WTC11 (cell line): ENCODE measurements at regions not wholly inside any gene's neighbourhood (a gene's known extent, or its start where the extent isn't known, plus 50 kb on each side); places are given as distances from the start of the nearest gene placed in this dataset.

Experiments used
- ATAC-seq: fragments of 200-7000 bp; cut with Tn5 transposase; 2 replicates; pipeline ENCODE4 v1.10.0; 2021; ENCODE audit warnings: mild to moderate bottlenecking, moderate library complexity
- CTCF ChIA-PET: fragments of 300-600 bp; sonication (Branson Sonifier 250); formaldehyde crosslinking; loops from one replicate; lab custom pipeline; 2021; ENCODE audit warnings: antibody characterized with exemption; lab: Charles Lee
- POLR2A ChIA-PET: fragments of 350-600 bp; sonication (Branson Sonifier 250); formaldehyde crosslinking; loops from one replicate; lab custom pipeline; 2021; ENCODE audit warnings: antibody characterized with exemption; lab: Charles Lee
- DNase-seq: peaks from one replicate; pipeline ENCODE4 v3.0.0; 2021; ENCODE audit warnings: low spot score
- H3K27ac Mint-ChIP-seq: 2 replicates; pipeline ENCODE4 v1.8.0; 2021; ENCODE audit warnings: mixed read lengths
- H3K27me3 Mint-ChIP-seq: 2 replicates; pipeline ENCODE4 v1.8.0; 2021; ENCODE audit warnings: low read depth, mild to moderate bottlenecking, moderate library complexity, mixed read lengths
- H3K36me3 Mint-ChIP-seq: 2 replicates; pipeline ENCODE4 v1.8.0; 2021; ENCODE audit warnings: mixed read lengths
- H3K4me1 Mint-ChIP-seq: 2 replicates; pipeline ENCODE4 v1.8.0; 2022; ENCODE audit warnings: mixed read lengths
- H3K4me3 Mint-ChIP-seq: 2 replicates; pipeline ENCODE4 v1.8.0; 2021; ENCODE audit warnings: mild to moderate bottlenecking, moderate library complexity, mixed read lengths
- H3K9me3 Mint-ChIP-seq: 2 replicates; pipeline ENCODE4 v1.8.0; 2021; ENCODE audit warnings: mixed read lengths
- AR ChIP-seq: fragments of 250-450 bp; sonication (Bioruptor Pico); IDR thresholded peaks from 2 replicates; pipeline ENCODE4 v1.9.0; 2021; ENCODE audit warnings: mild to moderate bottlenecking
- CREB1 ChIP-seq: sonication (generic); formaldehyde crosslinking; IDR thresholded peaks from 2 replicates; pipeline ENCODE4 v1.8.0; 2023; ENCODE audit warnings: mild to moderate bottlenecking, missing genetic modification reagents
- CTCF ChIP-seq: fragments of 200-600 bp; IDR thresholded peaks from 2 replicates; pipeline ENCODE4 v1.8.0; 2022; ENCODE audit warnings: antibody characterized with exemption
- E2F1 ChIP-seq: sonication (generic); formaldehyde crosslinking; IDR thresholded peaks from 2 replicates; pipeline ENCODE4 v1.8.0; 2022; ENCODE audit warnings: mild to moderate bottlenecking, missing genetic modification reagents
- E2F4 ChIP-seq: sonication (generic); formaldehyde crosslinking; IDR thresholded peaks from 2 replicates; pipeline ENCODE4 v1.8.1; 2022; ENCODE audit warnings: low read depth, mild to moderate bottlenecking, moderate library complexity, missing genetic modification reagents, borderline replicate concordance
- ESRRA ChIP-seq: sonication (generic); formaldehyde crosslinking; IDR thresholded peaks from 2 replicates; pipeline ENCODE4 v1.8.1; 2022; ENCODE audit warnings: mild to moderate bottlenecking, missing genetic modification reagents, borderline replicate concordance
- FOXJ3 ChIP-seq: sonication (generic); formaldehyde crosslinking; IDR thresholded peaks from 2 replicates; pipeline ENCODE4 v1.9.0; 2021; ENCODE audit warnings: missing genetic modification reagents, mild to moderate bottlenecking, borderline replicate concordance
- FOXK1 ChIP-seq: sonication (generic); formaldehyde crosslinking; IDR thresholded peaks from 2 replicates; pipeline ENCODE4 v1.8.0; 2022; ENCODE audit warnings: mild to moderate bottlenecking, moderate library complexity, missing genetic modification reagents
- FOXP1 ChIP-seq: sonication (generic); formaldehyde crosslinking; IDR thresholded peaks from 2 replicates; pipeline ENCODE4 v1.8.0; 2022; ENCODE audit warnings: missing genetic modification reagents, mild to moderate bottlenecking, moderate library complexity, borderline replicate concordance
- GRHL2 ChIP-seq: fragments of 250-450 bp; sonication (Bioruptor Pico); IDR thresholded peaks from 2 replicates; pipeline ENCODE4 v1.8.0; 2022; ENCODE audit warnings: mild to moderate bottlenecking, moderate library complexity; ENCODE audit not compliant: insufficient replicate concordance, severe bottlenecking
- HMGA2 ChIP-seq: fragments of 250-450 bp; sonication (Bioruptor Pico); IDR thresholded peaks from 2 replicates; pipeline ENCODE4 v1.4.0; 2021; ENCODE audit warnings: mild to moderate bottlenecking, moderate library complexity
- JUN ChIP-seq: sonication (generic); formaldehyde crosslinking; IDR thresholded peaks from 2 replicates; pipeline ENCODE4 v1.8.0; 2023; ENCODE audit warnings: mild to moderate bottlenecking, missing genetic modification reagents
- MAX ChIP-seq: sonication (generic); formaldehyde crosslinking; IDR thresholded peaks from 2 replicates; pipeline ENCODE4 v1.8.0; 2022; ENCODE audit warnings: mild to moderate bottlenecking, missing genetic modification reagents
- NFE2L1 ChIP-seq: sonication (generic); formaldehyde crosslinking; IDR thresholded peaks from 2 replicates; pipeline ENCODE4 v1.8.1; 2023; ENCODE audit warnings: missing genetic modification reagents
- NFYB ChIP-seq: sonication (generic); formaldehyde crosslinking; conservative IDR thresholded peaks from 2 replicates; pipeline ENCODE4 v1.8.0; 2022; ENCODE audit warnings: low read depth, missing genetic modification reagents
- PRRX2 ChIP-seq: fragments of 250-450 bp; sonication (Bioruptor Pico); IDR thresholded peaks from 2 replicates; pipeline ENCODE4 v1.8.0; 2021; ENCODE audit warnings: mild to moderate bottlenecking
- TEAD4 ChIP-seq: sonication (generic); formaldehyde crosslinking; IDR thresholded peaks from 2 replicates; pipeline ENCODE4 v1.8.0; 2022; ENCODE audit warnings: mild to moderate bottlenecking, missing genetic modification reagents
- TP53 ChIP-seq: sonication (generic); formaldehyde crosslinking; IDR thresholded peaks from 2 replicates; pipeline ENCODE4 v1.8.1; 2023; ENCODE audit warnings: mild to moderate bottlenecking, missing genetic modification reagents
- USF2 ChIP-seq: sonication (generic); formaldehyde crosslinking; IDR thresholded peaks from 2 replicates; pipeline ENCODE4 v1.8.1; 2023; ENCODE audit warnings: mild to moderate bottlenecking, missing genetic modification reagents, moderate library complexity
- ZMAT4 ChIP-seq: fragments of 250-450 bp; sonication (Bioruptor Pico); IDR thresholded peaks from 2 replicates; pipeline ENCODE4 v1.9.0; 2021; ENCODE audit warnings: mild to moderate bottlenecking
- ZNF138 ChIP-seq: sonication (generic); formaldehyde crosslinking; conservative IDR thresholded peaks from 2 replicates; pipeline ENCODE4 v1.8.1; 2022; ENCODE audit warnings: mild to moderate bottlenecking, moderate library complexity, missing genetic modification reagents
- ZNF263 ChIP-seq: sonication (generic); formaldehyde crosslinking; IDR thresholded peaks from 2 replicates; pipeline ENCODE4 v1.8.1; 2022; ENCODE audit warnings: low read depth, mild to moderate bottlenecking, moderate library complexity, missing genetic modification reagents
- ZNF423 ChIP-seq: fragments of 250-450 bp; sonication (Bioruptor Pico); IDR thresholded peaks from 2 replicates; pipeline ENCODE4 v2.1.2; 2022; ENCODE audit warnings: mild to moderate bottlenecking, moderate library complexity
- ZNF512 ChIP-seq: sonication (generic); formaldehyde crosslinking; IDR thresholded peaks from 2 replicates; pipeline ENCODE4 v1.8.1; 2022; ENCODE audit warnings: missing genetic modification reagents, borderline replicate concordance
- ZNF671 ChIP-seq: fragments of 250-450 bp; sonication (Bioruptor Pico); IDR thresholded peaks from 2 replicates; pipeline ENCODE4 v1.8.0; 2021; ENCODE audit warnings: mild to moderate bottlenecking

- ChIA-PET CTCF (no interaction called here), POLR2A (no interaction called here)
- Mint-ChIP-seq H3K9me3 (0 out of 2 replicates have a peak, but pooled peaks cover 4% of the 10 kb centered on the region), H3K4me3 (no peak overlapping the region), H3K36me3 (no peaks in the 10 kb centered on the region), H3K27me3 (no peaks in the 10 kb centered on the region), H3K4me1 (no peaks in the 10 kb centered on the region), H3K27ac (no peak overlapping the region)
- ATAC-seq: no peak
- TF ChIP-seq ESRRA (CRISPR knock-in tag) (no peak), FOXP1 (CRISPR knock-in tag) (no peak), ZNF138 (CRISPR knock-in tag) (no peak), TP53 (no peak), TEAD4 (CRISPR knock-in tag) (no peak), E2F4 (no peak), E2F1 (CRISPR knock-in tag) (no peak), JUN (CRISPR knock-in tag) (no peak), FOXJ3 (CRISPR knock-in tag) (no peak), ZMAT4 (CRISPR knock-in tag) (no peak), NFE2L1 (no peak), FOXK1 (CRISPR knock-in tag) (no peak), CTCF (no peak), CREB1 (CRISPR knock-in tag) (no peak), HMGA2 (CRISPR knock-in tag) (no peak), GRHL2 (CRISPR knock-in tag) (no peak), MAX (CRISPR knock-in tag) (no peak), NFYB (CRISPR knock-in tag) (no peak), ZNF671 (CRISPR knock-in tag) (no peak)
- DNase-seq: no peak
Measured at GRCh38 chr4:110867251-110867960, 244.5 kb upstream of the PITX2 start.

GRCh38 chr4:110867981-110868720, 245.3 kb upstream of the PITX2 start:
- H3K9me3 Mint-ChIP-seq: 0 out of 2 replicates have a peak, but pooled peaks cover 4% of the 10 kb centered on the region
- H3K27me3 Mint-ChIP-seq: no peaks in the 10 kb centered on the region
- ChIA-PET CTCF (no interaction called here), POLR2A (no interaction called here)
- H3K4me3 Mint-ChIP-seq: no peak overlapping the region
- DNase-seq: no peak
- H3K36me3 Mint-ChIP-seq: no peaks in the 10 kb centered on the region
- no peak overlapping the region for H3K27ac Mint-ChIP-seq
- H3K4me1 Mint-ChIP-seq: no peaks in the 10 kb centered on the region
- no peak for ATAC-seq
- TF ChIP-seq ZNF423 (CRISPR knock-in tag) (no peak), PRRX2 (no peak), ZNF512 (CRISPR knock-in tag) (no peak), AR (CRISPR knock-in tag) (no peak), ZNF263 (no peak), JUN (CRISPR knock-in tag) (no peak), USF2 (no peak)
